Right lobe of liver (tissue), 4 donors: ENCODE measurements at regions not wholly inside any gene's neighbourhood (a gene's known extent, or its start where the extent isn't known, plus 50 kb on each side); places are given as distances from the start of the nearest gene placed in this dataset.

ENCODE experiments used
- CTCF ChIP-seq, 4 donors: fragments of 200-600 bp in 3 of 4; fragments of 450-650 bp in 1 of 4; IDR thresholded peaks; one replicate each; pipeline versions ENCODE4 v1.5.1 to v1.8.0; 2016 to 2022; ENCODE audit warnings: antibody characterized with exemption in 4 of 4, mild to moderate bottlenecking in 2 of 4
- POLR2A ChIP-seq: fragments of 450-650 bp; IDR thresholded peaks from one replicate; pipeline ENCODE4 v1.6.1; 2017; ENCODE audit warnings: antibody characterized with exemption, mild to moderate bottlenecking
- donor health status: DM: no; HTN: no; CAD: no.
- donor health status: DM: no; HTN: no; CAD: no.
- donor health status: DM: no; HTN: yes; CAD: no.

GRCh38 chr1:215290018-215290417 lies 207.5 kb downstream of the KCNK2 start:
- TF ChIP-seq CTCF (IDR thresholded peaks at IDR 0.05) (no peak), POLR2A (no peak)
